ENCODE measurements at regions not wholly inside any gene's neighbourhood (a gene's known extent, or its start where the extent isn't known, plus 50 kb on each side); places are given as distances from the start of the nearest gene placed in this dataset.

DNA sequence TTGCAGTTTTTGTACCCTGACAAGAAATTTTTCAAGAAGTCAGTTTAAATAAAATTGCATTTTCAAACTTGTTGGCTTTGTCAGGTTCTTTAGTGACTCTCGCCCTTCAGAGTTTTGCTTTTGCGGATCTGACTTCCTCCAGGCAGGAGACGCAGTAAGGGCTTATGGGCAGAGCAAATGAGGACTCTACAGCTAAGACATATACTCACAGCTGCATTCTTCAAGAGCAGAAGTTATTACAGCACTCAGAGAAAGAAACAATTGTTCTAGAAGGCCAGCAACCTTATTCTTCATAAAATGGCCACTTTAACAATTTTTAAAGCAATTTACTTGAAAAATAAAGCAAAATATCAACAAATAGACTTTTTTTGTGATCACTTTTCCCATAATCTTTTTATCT lies 438.8 kb upstream of the THRB start (continued):
- TF ChIP-seq ZBTB1 (tag by site-specific recombination; IDR thresholded peaks at IDR 0.05) (no peak), SETDB1 (IDR thresholded peaks at IDR 0.05; ENCODE audit: insufficient read length, low read length) (no peak)
- TF ChIP-seq, protein P1, sequence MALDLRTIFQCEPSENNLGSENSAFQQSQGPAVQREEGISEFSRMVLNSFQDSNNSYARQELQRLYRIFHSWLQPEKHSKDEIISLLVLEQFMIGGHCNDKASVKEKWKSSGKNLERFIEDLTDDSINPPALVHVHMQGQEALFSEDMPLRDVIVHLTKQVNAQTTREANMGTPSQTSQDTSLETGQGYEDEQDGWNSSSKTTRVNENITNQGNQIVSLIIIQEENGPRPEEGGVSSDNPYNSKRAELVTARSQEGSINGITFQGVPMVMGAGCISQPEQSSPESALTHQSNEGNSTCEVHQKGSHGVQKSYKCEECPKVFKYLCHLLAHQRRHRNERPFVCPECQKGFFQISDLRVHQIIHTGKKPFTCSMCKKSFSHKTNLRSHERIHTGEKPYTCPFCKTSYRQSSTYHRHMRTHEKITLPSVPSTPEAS (tag by site-specific recombination; IDR thresholded peaks at IDR 0.05): no peak

DNA sequence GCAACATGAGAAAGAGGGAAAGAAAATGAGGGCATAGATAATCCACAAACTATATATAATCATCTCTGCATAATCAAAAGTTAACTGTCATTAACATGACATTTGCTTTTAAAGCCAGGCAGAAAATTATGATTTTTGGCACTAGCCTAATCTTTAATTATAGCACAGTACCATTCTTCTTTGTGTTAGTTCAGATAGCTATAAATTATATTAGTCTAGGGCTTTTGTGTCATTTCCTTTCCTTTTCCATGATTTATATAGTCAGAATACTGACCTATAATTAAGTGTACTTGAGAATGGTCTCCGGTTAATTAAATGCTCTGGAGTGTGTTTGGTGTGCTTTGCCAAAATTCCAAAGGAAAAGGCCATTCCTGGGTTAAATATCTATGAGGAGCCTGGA lies 441.9 kb upstream of the THRB start:
- ChIA-PET POLR2A (no interaction called here), CTCF (no interaction called here)
- Histone ChIP-seq H3K36me3 (ENCODE audit: control insufficient read depth in 2 of 2, insufficient read depth in 1 of 2, low read length in 2 of 2) (no peaks in the 10 kb centered on the region), H3K4me1 (ENCODE audit: control insufficient read depth, insufficient read depth, low read length) (no peaks in the 10 kb centered on the region), H3K4me3 (ENCODE audit: low read depth, low read length) (no peak overlapping the region), H3K9me3 (ENCODE audit: control insufficient read depth, insufficient read depth, low read depth, low read length) (no peaks in the 10 kb centered on the region), H3K27ac (ENCODE audit: extremely low read depth, low read depth, low read length) (no peak overlapping the region)
- TF ChIP-seq, protein P2, sequence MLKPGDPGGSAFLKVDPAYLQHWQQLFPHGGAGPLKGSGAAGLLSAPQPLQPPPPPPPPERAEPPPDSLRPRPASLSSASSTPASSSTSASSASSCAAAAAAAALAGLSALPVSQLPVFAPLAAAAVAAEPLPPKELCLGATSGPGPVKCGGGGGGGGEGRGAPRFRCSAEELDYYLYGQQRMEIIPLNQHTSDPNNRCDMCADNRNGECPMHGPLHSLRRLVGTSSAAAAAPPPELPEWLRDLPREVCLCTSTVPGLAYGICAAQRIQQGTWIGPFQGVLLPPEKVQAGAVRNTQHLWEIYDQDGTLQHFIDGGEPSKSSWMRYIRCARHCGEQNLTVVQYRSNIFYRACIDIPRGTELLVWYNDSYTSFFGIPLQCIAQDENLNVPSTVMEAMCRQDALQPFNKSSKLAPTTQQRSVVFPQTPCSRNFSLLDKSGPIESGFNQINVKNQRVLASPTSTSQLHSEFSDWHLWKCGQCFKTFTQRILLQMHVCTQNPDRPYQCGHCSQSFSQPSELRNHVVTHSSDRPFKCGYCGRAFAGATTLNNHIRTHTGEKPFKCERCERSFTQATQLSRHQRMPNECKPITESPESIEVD (tag by site-specific recombination; IDR thresholded peaks at IDR 0.05): 0 out of 2 replicates have a peak, but pooled peaks have one; percentile 13
- TF ChIP-seq SP7 (tag by site-specific recombination; IDR thresholded peaks at IDR 0.05) (peak; percentile 98), ZNF610 (tag by site-specific recombination; IDR thresholded peaks at IDR 0.05; ENCODE audit: borderline replicate concordance) (no peak)

DNA sequence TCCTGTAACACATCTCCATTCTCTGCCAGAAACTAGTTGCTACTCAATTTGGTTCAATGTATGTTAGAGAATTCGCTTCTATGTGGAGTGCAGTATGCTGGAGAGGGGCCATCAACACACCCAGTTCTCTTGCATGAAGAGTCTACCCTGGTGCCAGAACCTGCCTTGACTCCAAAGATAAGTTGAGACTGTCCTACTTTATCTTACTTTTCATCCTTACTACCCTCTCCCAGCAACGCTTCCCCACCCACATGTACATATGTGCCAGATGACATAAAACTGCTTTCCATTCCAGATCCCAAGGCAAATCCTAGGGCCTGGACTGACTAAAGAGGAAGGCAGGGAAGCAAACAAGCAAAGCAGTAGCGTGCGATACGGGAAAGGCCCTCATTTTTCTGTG lies 442.6 kb upstream of the THRB start:
- no peak overlapping the region for H3K27ac ChIP-seq (ENCODE audit: extremely low read depth, low read depth, low read length)
- ChIA-PET CTCF (no interaction called here), POLR2A (no interaction called here)
- no peaks in the 10 kb centered on the region for H3K36me3 ChIP-seq (ENCODE audit: control insufficient read depth in 2 of 2, insufficient read depth in 1 of 2, low read length in 2 of 2)
- no peaks in the 10 kb centered on the region for H3K9me3 ChIP-seq (ENCODE audit: control insufficient read depth, insufficient read depth, low read depth, low read length)
- no peaks in the 10 kb centered on the region for H3K4me1 ChIP-seq (ENCODE audit: control insufficient read depth, insufficient read depth, low read length)
- H3K4me3 ChIP-seq (ENCODE audit: low read depth, low read length): no peak overlapping the region
- TF ChIP-seq ZEB2 (tag by site-specific recombination; IDR thresholded peaks at IDR 0.05) (no peak), MZF1 (tag by site-specific recombination; IDR thresholded peaks at IDR 0.05; ENCODE audit: borderline replicate concordance) (no peak)

DNA sequence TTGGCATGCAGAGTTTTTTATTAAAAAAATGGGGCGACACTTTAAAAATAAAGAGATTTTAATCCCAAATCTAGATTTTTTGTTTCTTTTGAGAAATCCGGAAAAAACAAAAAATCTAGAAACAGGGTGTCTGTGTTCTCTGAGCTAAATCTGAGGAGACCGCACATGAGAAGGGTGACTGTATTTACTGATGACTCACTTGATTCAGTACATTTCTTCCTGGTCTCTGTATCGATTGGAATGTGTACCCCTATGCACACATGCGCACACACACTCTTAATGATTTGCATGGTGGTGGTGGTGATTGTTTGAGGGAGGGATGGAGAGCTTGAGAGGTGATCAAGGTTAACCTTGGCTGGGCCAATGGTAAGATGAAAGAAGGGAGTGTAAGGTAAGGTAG lies 443.1 kb upstream of the THRB start:
- TF ChIP-seq ZNF600 (tag by site-specific recombination; IDR thresholded peaks at IDR 0.05) (no peak), ZNF404 (tag by site-specific recombination; IDR thresholded peaks at IDR 0.05) (no peak), BCL11A (tag by site-specific recombination; IDR thresholded peaks at IDR 0.05; ENCODE audit: low read depth) (no peak), ZNF530 (tag by site-specific recombination; IDR thresholded peaks at IDR 0.05; ENCODE audit: low read depth) (no peak), ZNF629 (tag by site-specific recombination; IDR thresholded peaks at IDR 0.05) (no peak)
- H3K27ac ChIP-seq (ENCODE audit: extremely low read depth, low read depth, low read length): no peak overlapping the region
- H3K36me3 ChIP-seq (ENCODE audit: control insufficient read depth in 2 of 2, insufficient read depth in 1 of 2, low read length in 2 of 2): no peaks in the 10 kb centered on the region
- POLR2A ChIA-PET: no interaction called here
- H3K4me3 ChIP-seq (ENCODE audit: low read depth, low read length): no peak overlapping the region
- CTCF ChIA-PET: no interaction called here
- no peaks in the 10 kb centered on the region for H3K9me3 ChIP-seq (ENCODE audit: control insufficient read depth, insufficient read depth, low read depth, low read length)
- no peaks in the 10 kb centered on the region for H3K4me1 ChIP-seq (ENCODE audit: control insufficient read depth, insufficient read depth, low read length)

DNA sequence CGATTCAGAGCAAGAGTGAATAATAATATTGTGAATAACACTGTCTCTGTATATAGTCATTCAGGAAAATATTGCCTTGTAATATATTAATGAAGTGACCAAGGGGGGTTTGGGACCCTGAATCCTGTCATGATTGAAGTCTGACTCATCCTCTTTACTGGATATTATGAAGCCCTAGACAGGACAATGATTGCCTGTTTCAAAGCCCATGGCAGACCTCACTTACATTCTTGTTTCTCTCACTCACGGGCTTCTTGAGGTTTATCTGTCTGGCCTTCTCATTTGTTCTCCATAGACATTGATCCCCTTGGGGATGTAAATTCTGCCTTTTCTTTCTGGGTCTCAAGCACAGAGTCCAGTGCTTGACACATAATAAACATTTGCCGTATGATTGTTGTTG lies 449.3 kb upstream of the THRB start:
- no peak overlapping the region for H3K27ac ChIP-seq (ENCODE audit: extremely low read depth, low read depth, low read length)
- no peaks in the 10 kb centered on the region for H3K4me1 ChIP-seq (ENCODE audit: control insufficient read depth, insufficient read depth, low read length)
- ChIA-PET CTCF (interaction anchor here (0.7 kb wide), 1 partner anchor 112 kb away, joined by 3 read pairs; no protein-coding TSS in a partner anchor), POLR2A (no interaction called here)
- TF ChIP-seq ZNF423 (tag by site-specific recombination; IDR thresholded peaks at IDR 0.05) (no peak), ZBTB17 (tag by site-specific recombination; IDR thresholded peaks at IDR 0.05) (no peak), ZNF311 (tag by site-specific recombination; IDR thresholded peaks at IDR 0.05; ENCODE audit: borderline replicate concordance) (no peak), ZNF37A (tag by site-specific recombination; IDR thresholded peaks at IDR 0.05) (no peak), ZNF138 (tag by site-specific recombination; IDR thresholded peaks at IDR 0.05; ENCODE audit: borderline replicate concordance) (no peak)
- TF ChIP-seq, protein P3, sequence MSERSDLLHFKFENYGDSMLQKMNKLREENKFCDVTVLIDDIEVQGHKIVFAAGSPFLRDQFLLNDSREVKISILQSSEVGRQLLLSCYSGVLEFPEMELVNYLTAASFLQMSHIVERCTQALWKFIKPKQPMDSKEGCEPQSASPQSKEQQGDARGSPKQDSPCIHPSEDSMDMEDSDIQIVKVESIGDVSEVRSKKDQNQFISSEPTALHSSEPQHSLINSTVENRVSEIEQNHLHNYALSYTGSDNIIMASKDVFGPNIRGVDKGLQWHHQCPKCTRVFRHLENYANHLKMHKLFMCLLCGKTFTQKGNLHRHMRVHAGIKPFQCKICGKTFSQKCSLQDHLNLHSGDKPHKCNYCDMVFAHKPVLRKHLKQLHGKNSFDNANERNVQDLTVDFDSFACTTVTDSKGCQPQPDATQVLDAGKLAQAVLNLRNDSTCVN (tag by site-specific recombination; optimal IDR thresholded peaks at IDR 0.05): no peak
- TF ChIP-seq, protein P4, sequence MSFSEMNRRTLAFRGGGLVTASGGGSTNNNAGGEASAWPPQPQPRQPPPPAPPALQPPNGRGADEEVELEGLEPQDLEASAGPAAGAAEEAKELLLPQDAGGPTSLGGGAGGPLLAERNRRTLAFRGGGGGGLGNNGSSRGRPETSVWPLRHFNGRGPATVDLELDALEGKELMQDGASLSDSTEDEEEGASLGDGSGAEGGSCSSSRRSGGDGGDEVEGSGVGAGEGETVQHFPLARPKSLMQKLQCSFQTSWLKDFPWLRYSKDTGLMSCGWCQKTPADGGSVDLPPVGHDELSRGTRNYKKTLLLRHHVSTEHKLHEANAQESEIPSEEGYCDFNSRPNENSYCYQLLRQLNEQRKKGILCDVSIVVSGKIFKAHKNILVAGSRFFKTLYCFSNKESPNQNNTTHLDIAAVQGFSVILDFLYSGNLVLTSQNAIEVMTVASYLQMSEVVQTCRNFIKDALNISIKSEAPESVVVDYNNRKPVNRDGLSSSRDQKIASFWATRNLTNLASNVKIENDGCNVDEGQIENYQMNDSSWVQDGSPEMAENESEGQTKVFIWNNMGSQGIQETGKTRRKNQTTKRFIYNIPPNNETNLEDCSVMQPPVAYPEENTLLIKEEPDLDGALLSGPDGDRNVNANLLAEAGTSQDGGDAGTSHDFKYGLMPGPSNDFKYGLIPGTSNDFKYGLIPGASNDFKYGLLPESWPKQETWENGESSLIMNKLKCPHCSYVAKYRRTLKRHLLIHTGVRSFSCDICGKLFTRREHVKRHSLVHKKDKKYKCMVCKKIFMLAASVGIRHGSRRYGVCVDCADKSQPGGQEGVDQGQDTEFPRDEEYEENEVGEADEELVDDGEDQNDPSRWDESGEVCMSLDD (tag by site-specific recombination; IDR thresholded peaks at IDR 0.05): no peak
- no peaks in the 10 kb centered on the region for H3K9me3 ChIP-seq (ENCODE audit: control insufficient read depth, insufficient read depth, low read depth, low read length)
- H3K36me3 ChIP-seq (ENCODE audit: control insufficient read depth in 2 of 2, insufficient read depth in 1 of 2, low read length in 2 of 2): no peaks in the 10 kb centered on the region
- H3K4me3 ChIP-seq (ENCODE audit: low read depth, low read length): no peak overlapping the region

All from HEK293 (cell line).